ENCODE measurements at regions not wholly inside any gene's neighbourhood (a gene's known extent, or its start where the extent isn't known, plus 50 kb on each side); places are given as distances from the start of the nearest gene placed in this dataset.

- TF ChIP-seq POLR2AphosphoS5 (IDR thresholded peaks at IDR 0.05; ENCODE audit: insufficient read depth in 1 of 2, low read depth in 1 of 2) (no peak), CTCF (IDR thresholded peaks at IDR 0.05) (no peak)
Measured at GRCh38 chr12:40565029-40565633, 127.1 kb upstream of the CNTN1 start.
